Mesenchymal stem cell (in vitro differentiated cells and primary cell): ENCODE measurements at regions not wholly inside any gene's neighbourhood (a gene's known extent, or its start where the extent isn't known, plus 50 kb on each side); places are given as distances from the start of the nearest gene placed in this dataset.
"Not testable (repeated sequence)": the region's sequence is repeated elsewhere in the genome, so short reads cannot be mapped to it uniquely, and the experiment has no call there.

Experiments
- DNase-seq: peaks from one replicate; pipeline ENCODE4 v3.0.0-alpha.2; 2013
- H2AFZ ChIP-seq: one replicate; pipeline ENCODE4 v1.6.1; 2013; ENCODE audit warnings: low read depth, mild to moderate bottlenecking, control low read depth, inconsistent platforms, low read length, moderate library complexity
- H2AK5ac ChIP-seq: 2 replicates; pipeline ENCODE4 v1.6.1; 2013; ENCODE audit warnings: low read length, moderate library complexity, mild to moderate bottlenecking, inconsistent platforms; ENCODE audit not compliant: severe bottlenecking
- H2BK120ac ChIP-seq: one replicate; pipeline ENCODE4 v1.6.1; 2013; ENCODE audit warnings: low read depth, mild to moderate bottlenecking, inconsistent platforms, low read length, moderate library complexity
- H2BK12ac ChIP-seq, 2 experiments: one replicate each; pipeline ENCODE4 v1.6.1; 2013; ENCODE audit warnings: inconsistent platforms in 2 of 2, low read length in 2 of 2, mild to moderate bottlenecking in 2 of 2, moderate library complexity in 2 of 2, control low read depth in 1 of 2
- H2BK15ac ChIP-seq: one replicate; pipeline ENCODE4 v1.6.1; 2013; ENCODE audit warnings: mild to moderate bottlenecking, low read depth, inconsistent platforms; ENCODE audit not compliant: poor library complexity, severe bottlenecking
- H2BK5ac ChIP-seq: 2 replicates; pipeline ENCODE4 v1.6.1; 2013; ENCODE audit warnings: low read depth, mild to moderate bottlenecking, low read length, control low read depth, inconsistent platforms; ENCODE audit not compliant: poor library complexity, severe bottlenecking
- H3K14ac ChIP-seq, 2 experiments: one replicate each; pipeline ENCODE4 v1.6.1; 2013; ENCODE audit warnings: inconsistent platforms in 2 of 2, low read length in 2 of 2, control low read depth in 1 of 2, mild to moderate bottlenecking in 1 of 2, moderate library complexity in 1 of 2
- H3K18ac ChIP-seq, 2 experiments: one replicate each; pipeline ENCODE4 v1.6.1; 2013; ENCODE audit warnings: inconsistent platforms in 2 of 2, low read length in 2 of 2, control low read depth in 1 of 2, low read depth in 1 of 2, mild to moderate bottlenecking in 1 of 2
- H3K23ac ChIP-seq, 2 experiments: one replicate each; pipeline ENCODE4 v1.6.1; 2013; ENCODE audit warnings: inconsistent platforms in 2 of 2, low read length in 2 of 2, mild to moderate bottlenecking in 2 of 2, moderate library complexity in 2 of 2, control low read depth in 1 of 2
- H3K27ac ChIP-seq: 2 replicates; pipeline ENCODE4 v1.5.1; 2013; ENCODE audit warnings: mild to moderate bottlenecking, moderate library complexity, low read length, control low read depth, inconsistent platforms; ENCODE audit not compliant: poor library complexity, severe bottlenecking
- H3K27me3 ChIP-seq, 2 experiments: 2 replicates each; pipeline versions ENCODE4 v1.6.1 to v1.7.0; 2013; ENCODE audit warnings: low read length in 2 of 2, mild to moderate bottlenecking in 2 of 2, moderate library complexity in 2 of 2, control low read depth in 1 of 2, inconsistent platforms in 1 of 2; ENCODE audit not compliant: control insufficient read depth in 1 of 2, insufficient read depth in 1 of 2
- H3K36me3 ChIP-seq, 2 experiments: 2 replicates each; pipeline versions ENCODE4 v1.6.1 to v1.7.0; 2013; ENCODE audit warnings: low read length in 2 of 2, control low read depth in 1 of 2, inconsistent platforms in 1 of 2, low read depth in 1 of 2, mild to moderate bottlenecking in 1 of 2; ENCODE audit not compliant: insufficient read depth in 2 of 2, control insufficient read depth in 1 of 2
- H3K4ac ChIP-seq, 2 experiments: one replicate each; pipeline ENCODE4 v1.6.1; 2013; ENCODE audit warnings: inconsistent platforms in 2 of 2, low read length in 2 of 2, mild to moderate bottlenecking in 2 of 2, moderate library complexity in 2 of 2, control low read depth in 1 of 2, low read depth in 1 of 2
- H3K4me1 ChIP-seq: 2 replicates; pipeline ENCODE4 v1.6.1; 2013; ENCODE audit warnings: low read depth, low read length, control low read depth; ENCODE audit not compliant: control insufficient read depth, insufficient read depth
- H3K4me2 ChIP-seq: 2 replicates; pipeline ENCODE4 v1.6.1; 2013; ENCODE audit warnings: low read length, mild to moderate bottlenecking, inconsistent platforms; ENCODE audit not compliant: poor library complexity, severe bottlenecking
- H3K4me3 ChIP-seq, 2 experiments: 2 replicates each; pipeline versions ENCODE4 v1.5.1 to v1.7.0; 2013; ENCODE audit warnings: low read length in 2 of 2, mild to moderate bottlenecking in 2 of 2, control low read depth in 1 of 2, low read depth in 1 of 2; ENCODE audit not compliant: insufficient read depth in 1 of 2
- H3K79me1 ChIP-seq: replicated peaks from 2 replicates; pipeline ENCODE4 v1.6.1; 2013; ENCODE audit warnings: mild to moderate bottlenecking, control low read depth, low read length, inconsistent platforms; ENCODE audit not compliant: poor library complexity, severe bottlenecking
- H3K9ac ChIP-seq: 2 replicates; pipeline ENCODE4 v1.7.0; 2013; ENCODE audit warnings: mild to moderate bottlenecking, low read length, moderate library complexity
- H3K9me3 ChIP-seq: 2 replicates; pipeline ENCODE4 v1.7.0; 2013; ENCODE audit warnings: mild to moderate bottlenecking, low read length; ENCODE audit not compliant: control insufficient read depth
- H4K8ac ChIP-seq: one replicate; pipeline ENCODE4 v1.6.1; 2013; ENCODE audit warnings: inconsistent platforms, mild to moderate bottlenecking, low read length, moderate library complexity
- H4K91ac ChIP-seq: one replicate; pipeline ENCODE4 v1.6.1; 2013; ENCODE audit warnings: mild to moderate bottlenecking, low read length, inconsistent platforms
- WGBS: methylation state at CpG from one replicate; pipeline ENCODE4 v1.1.7; 2013; ENCODE audit warnings: mixed read lengths; 5-methylcytosine and 5-hydroxymethylcytosine counted together

- no peak for DNase-seq
- no peaks in the 10 kb centered on the region for H3K79me1 ChIP-seq
- no peaks in the 10 kb centered on the region for H3K27me3 ChIP-seq
- H3K4me2 ChIP-seq = no peak overlapping the region
- H3K4me3 ChIP-seq = no peak overlapping the region
- H3K18ac ChIP-seq = no peak overlapping the region
- 74% methylated on average over 2 of the region's 2 CpGs for WGBS
- H2BK12ac ChIP-seq = no peak overlapping the region
- H4K91ac ChIP-seq = no peak overlapping the region
- no peaks in the 10 kb centered on the region for H3K36me3 ChIP-seq
- no peak overlapping the region for H4K8ac ChIP-seq
- H3K23ac ChIP-seq = no peak overlapping the region
- H2AK5ac ChIP-seq = no peak overlapping the region
- H2AFZ ChIP-seq = no peak overlapping the region
- no peaks in the 10 kb centered on the region for H3K9me3 ChIP-seq
- H3K4ac ChIP-seq = no peak overlapping the region
- no peak overlapping the region for H2BK120ac ChIP-seq
- H3K9ac ChIP-seq = no peak overlapping the region
- H3K14ac ChIP-seq = no peak overlapping the region
- H2BK5ac ChIP-seq = no peak overlapping the region
- no peak overlapping the region for H2BK15ac ChIP-seq
- H3K27ac ChIP-seq = no peak overlapping the region
- no peaks in the 10 kb centered on the region for H3K4me1 ChIP-seq
Measured at GRCh38 chrX:96502507-96502906, 182.1 kb upstream of the DIAPH2 start.

- H3K9me3 ChIP-seq, H3K4me1 ChIP-seq, H2AK5ac ChIP-seq, H2BK15ac ChIP-seq, H2BK12ac ChIP-seq, H2BK5ac ChIP-seq, H3K36me3 ChIP-seq, H3K23ac ChIP-seq, H4K91ac ChIP-seq, H3K4me2 ChIP-seq, H3K14ac ChIP-seq, H3K18ac ChIP-seq, H3K4ac ChIP-seq, H3K27ac ChIP-seq, H3K9ac ChIP-seq, H4K8ac ChIP-seq, DNase-seq, H2BK120ac ChIP-seq, H2AFZ ChIP-seq, H3K27me3 ChIP-seq, H3K4me3 ChIP-seq, H3K79me1 ChIP-seq: not testable (repeated sequence)
- 90% methylated on average over 1 of the region's 2 CpGs for WGBS
Measured at GRCh38 chrX:96529386-96529785, 155.3 kb upstream of the DIAPH2 start.

GRCh38 chrX:96538104-96538725 is 146.4 kb upstream of the DIAPH2 start:
- H2BK12ac ChIP-seq = no peak overlapping the region
- H3K27ac ChIP-seq = no peak overlapping the region
- no peak overlapping the region for H3K14ac ChIP-seq
- H3K4me3 ChIP-seq = no peak overlapping the region
- H2AK5ac ChIP-seq = no peak overlapping the region
- H3K27me3 ChIP-seq = peaks cover 0 to 6% of the 10 kb centered on the region in 2 experiments
- no peak overlapping the region for H2BK120ac ChIP-seq
- no peak overlapping the region for H3K23ac ChIP-seq
- no peak overlapping the region for H2AFZ ChIP-seq
- H3K9me3 ChIP-seq = no peaks in the 10 kb centered on the region
- 72% methylated on average over 9 of the region's 12 CpGs for WGBS
- H2BK5ac ChIP-seq = no peak overlapping the region
- no peak overlapping the region for H4K91ac ChIP-seq
- H4K8ac ChIP-seq = no peak overlapping the region
- H3K36me3 ChIP-seq = no peaks in the 10 kb centered on the region
- H3K4me2 ChIP-seq = no peak overlapping the region
- no peaks in the 10 kb centered on the region for H3K79me1 ChIP-seq
- H3K4me1 ChIP-seq = no peaks in the 10 kb centered on the region
- no peak for DNase-seq
- H2BK15ac ChIP-seq = no peak overlapping the region
- no peak overlapping the region for H3K4ac ChIP-seq
- H3K9ac ChIP-seq = no peak overlapping the region
- H3K18ac ChIP-seq = no peak overlapping the region

GRCh38 chrX:96540111-96540631 is 144.5 kb upstream of the DIAPH2 start:
- Histone ChIP-seq H2AFZ (no peak overlapping the region), H3K36me3 (no peaks in the 10 kb centered on the region), H3K27ac (no peak overlapping the region), H3K9ac (no peak overlapping the region), H3K4ac (no peak overlapping the region), H4K8ac (no peak overlapping the region), H2AK5ac (no peak overlapping the region), H3K14ac (no peak overlapping the region), H2BK15ac (no peak overlapping the region), H3K23ac (no peak overlapping the region), H2BK5ac (no peak overlapping the region), H3K4me3 (no peak overlapping the region), H2BK12ac (no peak overlapping the region), H3K4me1 (no peaks in the 10 kb centered on the region), H3K79me1 (no peaks in the 10 kb centered on the region), H3K18ac (no peak overlapping the region), H4K91ac (no peak overlapping the region), H2BK120ac (no peak overlapping the region), H3K9me3 (no peaks in the 10 kb centered on the region), H3K27me3 (peaks cover 0 to 6% of the 10 kb centered on the region in 2 experiments), H3K4me2 (no peak overlapping the region)
- no peak for DNase-seq
- WGBS = no CpG with 5 or more reads among the region's 2 CpGs
